Liver (tissue), 8 donors: ENCODE measurements at regions not wholly inside any gene's neighbourhood (a gene's known extent, or its start where the extent isn't known, plus 50 kb on each side); places are given as distances from the start of the nearest gene placed in this dataset.

Source experiments
- DNase-seq: peaks from one replicate; pipeline ENCODE4 v3.0.0-alpha.2; 2017; ENCODE audit warnings: low spot score
- H3K27ac ChIP-seq, 2 donors: one replicate each; pipeline ENCODE4 v1.7.0; 2013; ENCODE audit warnings: inconsistent platforms in 2 of 2, low read length in 2 of 2, control low read depth in 1 of 2, low read depth in 1 of 2, mild to moderate bottlenecking in 1 of 2
- H3K27me3 ChIP-seq, 4 donors: one replicate each; pipeline versions ENCODE4 v1.6.1 to v1.7.0; 2013; ENCODE audit warnings: low read length in 3 of 4, inconsistent platforms in 1 of 4, mild to moderate bottlenecking in 1 of 4, moderate library complexity in 1 of 4; ENCODE audit not compliant: control insufficient read depth in 4 of 4, insufficient read depth in 4 of 4
- H3K36me3 ChIP-seq, 4 donors: one replicate each; pipeline versions ENCODE4 v1.6.1 to v1.7.0; 2013; ENCODE audit warnings: low read length in 3 of 4, mild to moderate bottlenecking in 3 of 4, low read depth in 1 of 4, moderate library complexity in 1 of 4; ENCODE audit not compliant: control insufficient read depth in 4 of 4, insufficient read depth in 3 of 4
- H3K4me1 ChIP-seq, 4 donors: one replicate each; pipeline versions ENCODE4 v1.6.1 to v1.7.0; 2013; ENCODE audit warnings: low read length in 3 of 4, mild to moderate bottlenecking in 3 of 4, moderate library complexity in 1 of 4; ENCODE audit not compliant: control insufficient read depth in 4 of 4, insufficient read depth in 4 of 4
- H3K4me3 ChIP-seq, 3 donors: one replicate each; pipeline versions ENCODE4 v1.6.1 to v1.7.0; 2013; ENCODE audit warnings: low read length in 3 of 3, control low read depth in 1 of 3, low read depth in 1 of 3, mild to moderate bottlenecking in 1 of 3
- H3K9ac ChIP-seq, 2 donors: one replicate each; pipeline ENCODE4 v1.7.0; 2013; ENCODE audit warnings: low read length in 2 of 2, mild to moderate bottlenecking in 2 of 2, moderate library complexity in 2 of 2, control low read depth in 1 of 2, low read depth in 1 of 2
- H3K9me3 ChIP-seq, 4 donors: one replicate each; pipeline versions ENCODE4 v1.6.1 to v1.7.0; 2013; ENCODE audit warnings: low read length in 3 of 4; ENCODE audit not compliant: control insufficient read depth in 4 of 4
- FOXA2 ChIP-seq: IDR thresholded peaks from 2 replicates; pipeline ENCODE4 v1.6.1; 2016; ENCODE audit warnings: antibody characterized with exemption
- GABPA ChIP-seq, 2 donors: IDR thresholded peaks in 1 of 2; conservative IDR thresholded peaks in 1 of 2; 2 replicates each; pipeline ENCODE4 v1.6.1; 2016; ENCODE audit warnings: antibody characterized with exemption in 2 of 2, mild to moderate bottlenecking in 1 of 2, moderate library complexity in 1 of 2
- HNF4A ChIP-seq, 2 donors: conservative IDR thresholded peaks; 2 replicates each; pipeline ENCODE4 v1.6.1; 2016; ENCODE audit warnings: antibody characterized with exemption in 2 of 2, mild to moderate bottlenecking in 2 of 2
- HNF4G ChIP-seq: IDR thresholded peaks from 2 replicates; pipeline ENCODE4 v1.6.1; 2016; ENCODE audit warnings: antibody characterized with exemption
- JUND ChIP-seq, 2 donors: IDR thresholded peaks; 2 replicates each; pipeline ENCODE4 v1.6.1; 2016; ENCODE audit warnings: antibody characterized with exemption in 2 of 2
- MAX ChIP-seq: IDR thresholded peaks from 2 replicates; pipeline ENCODE4 v1.6.1; 2016; ENCODE audit warnings: antibody characterized with exemption
- NR2F2 ChIP-seq: IDR thresholded peaks from 2 replicates; pipeline ENCODE4 v1.6.1; 2016; ENCODE audit warnings: antibody characterized with exemption
- RAD21 ChIP-seq, 2 donors: IDR thresholded peaks; 2 replicates each; pipeline ENCODE4 v1.6.1; 2016; ENCODE audit warnings: antibody characterized with exemption in 2 of 2, mild to moderate bottlenecking in 2 of 2
- RXRA ChIP-seq, 2 donors: IDR thresholded peaks; 2 replicates each; pipeline ENCODE4 v1.6.1; 2017 to 2018; ENCODE audit warnings: antibody characterized with exemption in 2 of 2, mild to moderate bottlenecking in 1 of 2
- SP1 ChIP-seq: IDR thresholded peaks from 2 replicates; pipeline ENCODE4 v1.6.1; 2018; ENCODE audit warnings: antibody characterized with exemption, mild to moderate bottlenecking
- TAF1 ChIP-seq: conservative IDR thresholded peaks from 2 replicates; pipeline ENCODE4 v1.6.1; 2016; ENCODE audit warnings: antibody characterized with exemption, mild to moderate bottlenecking
- YY1 ChIP-seq: IDR thresholded peaks from 2 replicates; pipeline ENCODE4 v1.6.1; 2016; ENCODE audit warnings: antibody characterized with exemption, mild to moderate bottlenecking
- WGBS: extraction: QIAGEN DNeasy Blood & Tissue Kit; methylation state at CpG from one replicate; pipeline ENCODE4 v1.1.7; 2013; 5-methylcytosine and 5-hydroxymethylcytosine counted together
- TF ChIP-seq, protein P1 (sequence below): IDR thresholded peaks from 2 replicates; pipeline ENCODE4 v1.6.1; 2016; ENCODE audit warnings: antibody characterized with exemption
- TF ChIP-seq, protein P2 (sequence below): IDR thresholded peaks from 2 replicates; pipeline ENCODE4 v1.6.1; 2016; ENCODE audit warnings: antibody characterized with exemption, mild to moderate bottlenecking
- TF ChIP-seq, protein P3 (sequence below): fragments of 150-350 bp; IDR thresholded peaks from 2 replicates; pipeline ENCODE4 v1.5.1; 2017; ENCODE audit warnings: improper control_type of control experiment, low read depth, low read length; ENCODE audit not compliant: missing input control
- donor health status: healthy.
- donor health status: healthy.
- donor health status: healthy.
- donor health status: healthy.
- donor health status: healthy.

- TF ChIP-seq MAX, result no peak
- TF ChIP-seq JUND (IDR thresholded peaks at IDR 0.05), result no peak
- no peak for TF ChIP-seq NR2F2
- TF ChIP-seq HNF4G, result no peak
- TF ChIP-seq, protein P1, sequence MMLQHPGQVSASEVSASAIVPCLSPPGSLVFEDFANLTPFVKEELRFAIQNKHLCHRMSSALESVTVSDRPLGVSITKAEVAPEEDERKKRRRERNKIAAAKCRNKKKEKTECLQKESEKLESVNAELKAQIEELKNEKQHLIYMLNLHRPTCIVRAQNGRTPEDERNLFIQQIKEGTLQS, result no peak
- TF ChIP-seq RXRA (IDR thresholded peaks at IDR 0.05), result no peak
- TF ChIP-seq SP1, result no peak
- TF ChIP-seq GABPA (IDR thresholded peaks at IDR 0.05 in 1 of 2, conservative IDR thresholded peaks at IDR 0.05 in 1 of 2), result no peak
Observed at GRCh38 chr20:58058421-58059259, 169.8 kb downstream of the ANKRD60 start (continued).

DNA sequence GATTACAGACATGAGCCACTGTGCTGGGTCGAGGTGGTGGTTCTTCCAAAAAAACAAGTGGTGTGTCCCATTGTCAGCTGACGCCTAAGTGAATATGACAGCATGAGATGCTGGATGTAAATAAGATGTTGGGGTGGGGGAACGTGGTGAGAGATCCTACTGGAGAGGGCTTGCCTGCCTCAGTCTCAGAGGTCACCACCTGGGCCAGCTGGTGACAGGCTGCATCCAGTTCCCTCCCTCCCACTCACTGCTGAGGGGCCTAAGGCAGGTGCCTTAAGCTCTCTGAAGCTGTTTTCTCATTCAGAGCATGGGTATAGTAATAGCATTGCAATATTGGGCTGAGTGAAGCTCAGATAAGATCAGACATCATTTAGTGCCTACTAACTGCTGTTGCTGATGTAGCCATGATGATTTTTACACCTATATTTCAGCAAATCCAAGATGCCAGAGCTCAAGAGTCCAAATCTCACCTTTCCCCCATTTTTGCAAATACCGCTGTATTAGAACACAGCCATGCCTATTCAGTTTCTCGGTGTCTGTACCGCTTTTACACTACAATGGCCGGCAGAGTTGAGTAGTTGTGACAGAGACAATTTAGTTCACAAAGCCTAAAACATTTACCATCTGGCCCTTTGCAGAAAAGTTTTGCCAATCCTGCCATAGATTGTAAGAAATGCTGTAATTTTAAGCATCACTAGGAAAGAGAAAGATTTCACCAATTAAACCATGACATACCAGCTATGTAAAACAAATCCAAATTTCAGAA is 171.3 kb downstream of the ANKRD60 start:
- no peak overlapping the region for H3K4me3 ChIP-seq
- no peak overlapping the region for H3K27ac ChIP-seq
- H3K4me1 ChIP-seq, result no peaks in the 10 kb centered on the region
- TF ChIP-seq YY1 (no peak), HNF4A (conservative IDR thresholded peaks at IDR 0.05) (no peak), RAD21 (IDR thresholded peaks at IDR 0.05) (no peak)
- TF ChIP-seq, protein P2, sequence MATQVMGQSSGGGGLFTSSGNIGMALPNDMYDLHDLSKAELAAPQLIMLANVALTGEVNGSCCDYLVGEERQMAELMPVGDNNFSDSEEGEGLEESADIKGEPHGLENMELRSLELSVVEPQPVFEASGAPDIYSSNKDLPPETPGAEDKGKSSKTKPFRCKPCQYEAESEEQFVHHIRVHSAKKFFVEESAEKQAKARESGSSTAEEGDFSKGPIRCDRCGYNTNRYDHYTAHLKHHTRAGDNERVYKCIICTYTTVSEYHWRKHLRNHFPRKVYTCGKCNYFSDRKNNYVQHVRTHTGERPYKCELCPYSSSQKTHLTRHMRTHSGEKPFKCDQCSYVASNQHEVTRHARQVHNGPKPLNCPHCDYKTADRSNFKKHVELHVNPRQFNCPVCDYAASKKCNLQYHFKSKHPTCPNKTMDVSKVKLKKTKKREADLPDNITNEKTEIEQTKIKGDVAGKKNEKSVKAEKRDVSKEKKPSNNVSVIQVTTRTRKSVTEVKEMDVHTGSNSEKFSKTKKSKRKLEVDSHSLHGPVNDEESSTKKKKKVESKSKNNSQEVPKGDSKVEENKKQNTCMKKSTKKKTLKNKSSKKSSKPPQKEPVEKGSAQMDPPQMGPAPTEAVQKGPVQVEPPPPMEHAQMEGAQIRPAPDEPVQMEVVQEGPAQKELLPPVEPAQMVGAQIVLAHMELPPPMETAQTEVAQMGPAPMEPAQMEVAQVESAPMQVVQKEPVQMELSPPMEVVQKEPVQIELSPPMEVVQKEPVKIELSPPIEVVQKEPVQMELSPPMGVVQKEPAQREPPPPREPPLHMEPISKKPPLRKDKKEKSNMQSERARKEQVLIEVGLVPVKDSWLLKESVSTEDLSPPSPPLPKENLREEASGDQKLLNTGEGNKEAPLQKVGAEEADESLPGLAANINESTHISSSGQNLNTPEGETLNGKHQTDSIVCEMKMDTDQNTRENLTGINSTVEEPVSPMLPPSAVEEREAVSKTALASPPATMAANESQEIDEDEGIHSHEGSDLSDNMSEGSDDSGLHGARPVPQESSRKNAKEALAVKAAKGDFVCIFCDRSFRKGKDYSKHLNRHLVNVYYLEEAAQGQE, result no peak
- TF ChIP-seq, protein P1, result no peak
- no peak overlapping the region for H3K9ac ChIP-seq
- no peaks in the 10 kb centered on the region for H3K36me3 ChIP-seq
- H3K27me3 ChIP-seq, result peaks cover 0 to 8% (median 0%) of the 10 kb centered on the region in 4 donors
- WGBS, result 82% methylated on average over 7 of the region's 7 CpGs
- no peak for DNase-seq
- H3K9me3 ChIP-seq, result peaks cover 0 to 5% (median 1%) of the 10 kb centered on the region in 4 donors

GRCh38 chr20:58056021-58056591 is 172.3 kb downstream of the ANKRD60 start:
- Histone ChIP-seq H3K9me3 (peaks cover 0 to 7% (median 3%) of the 10 kb centered on the region in 4 donors), H3K4me3 (no peak overlapping the region), H3K27ac (no peak overlapping the region), H3K27me3 (peaks cover 0 to 8% (median 0%) of the 10 kb centered on the region in 4 donors), H3K4me1 (no peaks in the 10 kb centered on the region), H3K36me3 (no peaks in the 10 kb centered on the region), H3K9ac (no peak overlapping the region)
- WGBS, result 76% methylated on average over 10 of the region's 10 CpGs
- DNase-seq, result peak; percentile 13
- TF ChIP-seq HNF4G, result no peak
- TF ChIP-seq, protein P3, sequence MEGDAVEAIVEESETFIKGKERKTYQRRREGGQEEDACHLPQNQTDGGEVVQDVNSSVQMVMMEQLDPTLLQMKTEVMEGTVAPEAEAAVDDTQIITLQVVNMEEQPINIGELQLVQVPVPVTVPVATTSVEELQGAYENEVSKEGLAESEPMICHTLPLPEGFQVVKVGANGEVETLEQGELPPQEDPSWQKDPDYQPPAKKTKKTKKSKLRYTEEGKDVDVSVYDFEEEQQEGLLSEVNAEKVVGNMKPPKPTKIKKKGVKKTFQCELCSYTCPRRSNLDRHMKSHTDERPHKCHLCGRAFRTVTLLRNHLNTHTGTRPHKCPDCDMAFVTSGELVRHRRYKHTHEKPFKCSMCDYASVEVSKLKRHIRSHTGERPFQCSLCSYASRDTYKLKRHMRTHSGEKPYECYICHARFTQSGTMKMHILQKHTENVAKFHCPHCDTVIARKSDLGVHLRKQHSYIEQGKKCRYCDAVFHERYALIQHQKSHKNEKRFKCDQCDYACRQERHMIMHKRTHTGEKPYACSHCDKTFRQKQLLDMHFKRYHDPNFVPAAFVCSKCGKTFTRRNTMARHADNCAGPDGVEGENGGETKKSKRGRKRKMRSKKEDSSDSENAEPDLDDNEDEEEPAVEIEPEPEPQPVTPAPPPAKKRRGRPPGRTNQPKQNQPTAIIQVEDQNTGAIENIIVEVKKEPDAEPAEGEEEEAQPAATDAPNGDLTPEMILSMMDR, result no peak
- TF ChIP-seq YY1, result no peak
- TF ChIP-seq TAF1, result no peak
- no peak for TF ChIP-seq HNF4A (conservative IDR thresholded peaks at IDR 0.05)
- no peak for TF ChIP-seq MAX
- no peak for TF ChIP-seq JUND (IDR thresholded peaks at IDR 0.05)
- no peak for TF ChIP-seq NR2F2
- TF ChIP-seq, protein P2, result no peak
- TF ChIP-seq, protein P1, result no peak
- no peak for TF ChIP-seq RAD21 (IDR thresholded peaks at IDR 0.05)
- TF ChIP-seq SP1, result no peak
- no peak for TF ChIP-seq FOXA2
